SKM-1 treated with dmso at 0.1 percent for 144 hours (cell line): ENCODE measurements at regions not wholly inside any gene's neighbourhood (a gene's known extent, or its start where the extent isn't known, plus 50 kb on each side); places are given as distances from the start of the nearest gene placed in this dataset.
"Not testable (repeated sequence)": the region's sequence is repeated elsewhere in the genome, so short reads cannot be mapped to it uniquely, and the experiment has no call there.

Source experiments
- DNase-seq: peaks from one replicate; lab custom pipeline; 2025; ENCODE audit not compliant: unreplicated experiment; lab: John Stamatoyannopoulos, UW

- no peak for DNase-seq
These were observed 161.7 kb downstream of the SMARCA1 start for GRCh38 chrX:129361576-129361975.

- DNase-seq, result peak; percentile 55
These were observed 163.1 kb downstream of the SMARCA1 start for GRCh38 chrX:129360175-129360574.

- DNase-seq, result peak; percentile 20
These were observed 164.0 kb downstream of the SMARCA1 start for GRCh38 chrX:129359269-129359668.

GRCh38 chrX:129357428-129357827 lies 165.9 kb downstream of the SMARCA1 start:
- not testable (repeated sequence) for DNase-seq

- no peak for DNase-seq
These were observed 176.0 kb downstream of the SMARCA1 start for GRCh38 chrX:129347291-129347690.

GRCh38 chrX:129346574-129346973 lies 176.7 kb downstream of the SMARCA1 start:
- DNase-seq, result no peak

GRCh38 chrX:129337264-129337663 lies 186.0 kb downstream of the SMARCA1 start:
- not testable (repeated sequence) for DNase-seq

GRCh38 chrX:129323115-129323514 lies 200.2 kb downstream of the SMARCA1 start:
- peak; percentile 49 for DNase-seq

GRCh38 chrX:129318375-129318774 lies 204.9 kb downstream of the SMARCA1 start:
- DNase-seq, result peak; percentile 15

GRCh38 chrX:129316461-129316860 lies 206.8 kb downstream of the SMARCA1 start:
- no peak for DNase-seq

- no peak for DNase-seq
These were observed 213.3 kb downstream of the SMARCA1 start for GRCh38 chrX:129310000-129310399.

GRCh38 chrX:129262912-129263311 lies 260.4 kb downstream of the SMARCA1 start:
- DNase-seq, result no peak

- DNase-seq, result not testable (repeated sequence)
These were observed 267.8 kb downstream of the SMARCA1 start for GRCh38 chrX:129255516-129255915.

- DNase-seq, result no peak
These were observed 273.7 kb downstream of the SMARCA1 start for GRCh38 chrX:129249563-129249962.

GRCh38 chrX:129247642-129248041 lies 275.6 kb downstream of the SMARCA1 start:
- DNase-seq, result no peak

GRCh38 chrX:129239371-129239770 lies 283.9 kb downstream of the SMARCA1 start:
- no peak for DNase-seq

GRCh38 chrX:129238011-129238410 lies 285.3 kb downstream of the SMARCA1 start:
- DNase-seq, result no peak

GRCh38 chrX:129235903-129236302 lies 287.4 kb downstream of the SMARCA1 start:
- no peak for DNase-seq

GRCh38 chrX:129233786-129234185 lies 289.5 kb downstream of the SMARCA1 start:
- no peak for DNase-seq

GRCh38 chrX:129230850-129231512 lies 292.3 kb downstream of the SMARCA1 start:
- no peak for DNase-seq

- no peak for DNase-seq
These were observed 293.1 kb downstream of the SMARCA1 start for GRCh38 chrX:129230168-129230567.

GRCh38 chrX:129227366-129227765 lies 295.9 kb downstream of the SMARCA1 start:
- DNase-seq, result no peak

GRCh38 chrX:129193357-129193756 lies 329.9 kb downstream of the SMARCA1 start:
- DNase-seq, result no peak
